Activated CD8-positive, alpha-beta memory T cell treated with anti-CD3 and anti-CD28 coated beads for 24 hours (primary cell): ENCODE measurements at regions not wholly inside any gene's neighbourhood (a gene's known extent, or its start where the extent isn't known, plus 50 kb on each side); places are given as distances from the start of the nearest gene placed in this dataset.
"Not testable (repeated sequence)": the region's sequence is repeated elsewhere in the genome, so short reads cannot be mapped to it uniquely, and the experiment has no call there.

ENCODE experiments used
- DNase-seq: peaks from one replicate; pipeline ENCODE4 v3.0.0-alpha.2; 2020

- DNase-seq = no peak
Measured at GRCh38 chr4:138485498-138485897, 243.3 kb upstream of the SLC7A11 start.

- DNase-seq = no peak
Measured at GRCh38 chr4:138475116-138475515, 233.0 kb upstream of the SLC7A11 start.

- no peak for DNase-seq
Measured at GRCh38 chr4:138473339-138473738, 231.2 kb upstream of the SLC7A11 start.

GRCh38 chr4:138460477-138461414 is 218.6 kb upstream of the SLC7A11 start:
- no peak for DNase-seq

DNA sequence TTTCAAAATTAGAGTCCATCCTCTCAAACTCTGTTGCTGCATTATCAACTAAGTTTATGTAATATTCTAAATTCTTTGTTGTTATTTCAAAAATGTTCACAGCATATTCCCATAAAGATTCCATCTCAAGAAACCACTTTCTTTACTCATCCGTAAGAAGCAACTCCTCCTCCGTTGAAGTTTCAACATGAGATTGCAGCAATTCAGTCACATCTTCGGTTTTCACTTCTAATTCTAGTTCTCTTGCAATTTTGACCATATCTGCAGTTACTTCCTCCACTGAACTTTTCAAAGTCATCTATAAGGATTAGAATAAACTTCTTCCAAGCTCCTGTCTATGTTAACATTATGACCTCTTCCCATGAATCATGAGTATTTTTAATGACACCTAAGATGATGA is 216.6 kb upstream of the SLC7A11 start:
- DNase-seq = no peak

DNA sequence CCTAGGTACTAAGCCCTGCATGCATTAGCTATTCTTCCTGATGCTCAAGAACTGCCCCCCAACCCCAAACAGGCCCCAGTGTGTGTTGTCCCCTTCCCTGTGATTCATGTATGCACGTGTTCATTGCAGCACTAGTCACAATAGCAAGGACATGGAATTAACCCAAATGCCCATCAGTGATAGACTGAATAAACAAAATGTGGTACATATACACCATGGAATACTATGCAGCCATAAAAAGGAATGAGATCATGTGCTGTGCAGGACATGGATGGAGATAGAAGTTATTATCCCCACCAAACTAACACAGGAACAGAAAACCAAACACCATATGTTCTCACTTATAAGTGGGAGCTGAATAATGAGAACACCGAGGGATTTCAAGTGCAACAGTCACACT is 214.2 kb upstream of the SLC7A11 start:
- not testable (repeated sequence) for DNase-seq

- DNase-seq = no peak
Measured at GRCh38 chr4:138455097-138455496, 212.9 kb upstream of the SLC7A11 start.

- DNase-seq = no peak
Measured at GRCh38 chr4:138452826-138453225, 210.7 kb upstream of the SLC7A11 start.

- no peak for DNase-seq
Measured at GRCh38 chr4:138451276-138451663, 209.1 kb upstream of the SLC7A11 start.

DNA sequence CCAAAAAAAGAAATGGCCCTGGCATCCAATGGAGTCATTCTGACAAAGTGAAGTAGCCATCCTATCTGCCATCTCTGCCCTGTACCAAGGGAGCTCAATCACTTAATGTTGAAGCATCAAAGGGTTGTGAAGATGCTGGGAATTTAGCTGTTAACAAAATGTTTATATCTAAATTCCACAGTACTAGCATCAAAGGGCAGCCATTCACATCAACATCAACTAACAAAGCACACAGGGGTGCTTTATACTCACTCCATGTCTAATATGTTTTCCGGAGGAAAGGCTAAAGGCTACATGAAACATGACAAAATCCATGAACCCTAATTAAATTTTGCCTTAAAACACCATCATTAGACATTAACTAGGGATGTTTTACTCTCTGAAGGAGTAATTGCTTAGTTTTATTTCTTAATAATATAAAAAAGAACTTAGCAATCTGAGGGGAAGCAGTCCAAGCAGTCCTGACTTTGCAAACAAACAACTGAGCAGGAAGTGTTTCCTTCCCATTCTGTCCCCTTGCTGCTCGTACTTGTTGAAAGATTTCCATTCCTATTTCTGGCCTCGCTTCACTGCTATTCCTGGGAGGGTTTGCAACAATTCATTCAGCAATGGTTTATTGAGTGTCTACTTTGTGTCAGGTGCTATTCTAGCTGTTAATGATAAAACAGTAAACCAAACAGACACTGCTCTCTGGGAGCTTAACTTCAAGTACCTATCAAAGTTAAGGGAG is 208.6 kb upstream of the SLC7A11 start:
- DNase-seq = no peak

- DNase-seq = no peak
Measured at GRCh38 chr4:138449938-138450337, 207.8 kb upstream of the SLC7A11 start.

GRCh38 chr4:138448169-138448568 is 206.0 kb upstream of the SLC7A11 start:
- no peak for DNase-seq

GRCh38 chr4:138446456-138446855 is 204.3 kb upstream of the SLC7A11 start:
- no peak for DNase-seq

DNA sequence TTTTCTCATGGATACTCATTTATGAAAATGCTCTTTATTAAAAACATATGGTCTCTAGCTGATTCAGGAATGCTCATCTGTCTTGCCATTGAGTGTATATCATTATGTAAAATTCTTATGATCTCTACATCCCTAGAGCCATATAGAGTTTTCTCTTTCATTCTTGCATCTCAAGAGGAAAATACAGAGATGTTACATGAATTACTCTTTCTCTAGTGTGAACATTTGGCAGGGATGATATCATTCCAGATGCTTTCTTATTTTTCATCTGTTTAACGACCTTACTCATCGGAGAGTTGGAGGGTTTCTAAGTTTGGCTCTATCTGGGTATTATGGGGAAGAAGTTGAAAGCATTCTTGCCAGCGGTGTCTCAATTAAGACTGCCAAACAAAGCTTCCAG is 202.9 kb upstream of the SLC7A11 start:
- DNase-seq = no peak

DNA sequence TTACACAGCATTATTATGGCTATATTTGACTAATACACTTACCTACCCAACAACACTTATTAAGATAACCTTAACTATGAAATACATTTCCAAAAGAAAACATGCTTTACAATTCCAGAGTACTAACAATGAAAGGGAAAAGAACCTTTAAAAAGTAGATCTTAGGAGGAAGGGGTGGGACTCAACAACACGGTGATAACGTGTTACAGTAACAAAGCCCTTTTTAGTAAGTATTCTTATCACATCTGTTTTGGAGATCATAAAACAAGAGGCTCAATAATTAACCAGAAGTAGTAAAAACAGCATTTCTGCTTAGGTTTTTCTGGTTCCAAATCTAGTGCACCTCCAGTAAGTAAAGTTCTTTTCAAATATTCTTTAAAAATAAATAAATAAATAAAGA is 202.1 kb upstream of the SLC7A11 start:
- DNase-seq = no peak

- DNase-seq = no peak
Measured at GRCh38 chr4:138439143-138439581, 197.0 kb upstream of the SLC7A11 start.

DNA sequence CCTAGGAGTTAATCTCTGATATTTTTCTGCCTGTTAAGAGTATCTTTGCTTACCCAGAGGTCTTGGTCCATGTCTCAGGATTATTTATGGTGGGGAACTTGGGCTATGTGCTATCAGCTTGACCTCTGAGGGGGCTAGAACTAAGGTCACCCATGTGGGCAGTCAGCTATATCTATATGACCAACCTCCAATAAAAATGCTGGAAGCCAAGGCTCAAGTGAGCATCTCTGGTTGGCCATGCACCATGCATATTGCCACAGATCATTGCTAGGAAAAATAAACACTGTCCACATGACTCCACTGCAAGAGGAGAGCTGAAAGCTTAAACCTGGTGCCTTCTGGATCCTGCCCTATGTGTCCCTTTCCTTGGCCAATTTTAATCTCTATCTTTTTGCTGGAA is 196.5 kb upstream of the SLC7A11 start:
- DNase-seq = no peak

- no peak for DNase-seq
Measured at GRCh38 chr4:138437263-138437851, 195.2 kb upstream of the SLC7A11 start.

GRCh38 chr4:138435733-138436132 is 193.6 kb upstream of the SLC7A11 start:
- DNase-seq = not testable (repeated sequence)

- DNase-seq = not testable (repeated sequence)
Measured at GRCh38 chr4:138435046-138435445, 192.9 kb upstream of the SLC7A11 start.

GRCh38 chr4:138428611-138429010 is 186.5 kb upstream of the SLC7A11 start:
- no peak for DNase-seq

- no peak for DNase-seq
Measured at GRCh38 chr4:138426786-138427185, 184.6 kb upstream of the SLC7A11 start.

DNA sequence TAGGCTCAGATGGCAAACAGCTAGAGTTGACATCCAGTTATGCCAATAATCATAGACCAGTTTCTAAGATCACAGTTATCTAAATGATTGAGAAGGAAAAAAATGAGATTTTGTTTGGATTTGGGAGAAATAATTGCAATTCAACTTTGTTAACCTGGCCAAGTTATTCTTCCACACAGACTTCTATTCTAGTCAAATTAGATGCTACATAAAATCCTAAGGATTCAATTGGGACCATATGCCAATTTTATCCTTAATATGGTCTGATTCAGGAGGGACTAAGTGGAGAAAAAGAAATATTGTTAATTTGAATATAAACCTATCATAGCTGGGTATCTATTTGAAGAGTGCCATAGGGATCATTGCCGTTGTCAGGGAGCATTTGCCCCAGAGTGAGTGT is 178.3 kb upstream of the SLC7A11 start:
- DNase-seq = no peak

DNA sequence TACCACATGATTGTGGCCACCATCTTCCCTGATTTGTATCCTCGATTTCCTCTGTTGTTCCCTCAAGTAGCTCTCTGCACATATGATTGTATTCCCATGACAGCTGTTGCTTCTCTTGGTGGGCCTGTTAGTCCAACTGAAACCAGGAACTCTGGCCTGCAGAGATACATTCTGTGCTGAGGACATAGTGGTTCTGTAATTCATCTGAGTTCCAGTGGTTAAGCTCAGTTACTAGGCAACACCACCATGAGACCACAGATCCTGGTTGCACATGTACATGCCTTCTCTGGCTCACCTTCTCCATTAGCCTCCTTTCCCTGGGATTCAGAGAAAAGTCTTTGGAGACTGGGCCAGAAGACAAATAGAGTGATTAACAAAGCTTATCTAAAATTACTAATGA is 172.1 kb upstream of the SLC7A11 start:
- no peak for DNase-seq
